H1 (cell line): ENCODE measurements at regions not wholly inside any gene's neighbourhood (a gene's known extent, or its start where the extent isn't known, plus 50 kb on each side); places are given as distances from the start of the nearest gene placed in this dataset.

Experiments used
- CTCF ChIA-PET: fragments of 300-600 bp; sonication (Branson Sonifier 250); formaldehyde crosslinking; loops from one replicate; lab custom pipeline; 2021; ENCODE audit not compliant: partially characterized antibody; lab: Charles Lee
- POLR2A ChIA-PET: fragments of 300-600 bp; sonication (Branson Sonifier 250); formaldehyde crosslinking; loops from one replicate; lab custom pipeline; 2021; ENCODE audit warnings: inconsistent platforms; ENCODE audit not compliant: partially characterized antibody; lab: Charles Lee
- DNase-seq, 2 experiments: peaks; one replicate each; pipeline versions ENCODE4 v3.0.0 to v3.0.0-alpha.2; 2010 to 2022; ENCODE audit warnings: low spot score in 2 of 2, low read depth in 1 of 2, mixed read lengths in 1 of 2
- FAIRE-seq: peaks from 2 replicates; lab custom pipeline; 2011; peaks lifted over from hg19 to GRCh38; lab: Jason Lieb, UNC
- H2AFZ ChIP-seq: 2 replicates; pipeline ENCODE4 v1.8.1; 2012; ENCODE audit warnings: low read length, inconsistent platforms
- H2AK5ac ChIP-seq: 2 replicates; pipeline ENCODE4 v1.6.1; 2013; ENCODE audit warnings: low read depth, low read length
- H2BK120ac ChIP-seq: replicated peaks from 2 replicates; pipeline ENCODE3; 2013; ENCODE audit warnings: low read depth, low read length, inconsistent platforms
- H2BK12ac ChIP-seq: 2 replicates; pipeline ENCODE4 v1.6.1; 2013; ENCODE audit warnings: low read depth, low read length
- H2BK15ac ChIP-seq: 2 replicates; pipeline ENCODE4 v1.6.1; 2013; ENCODE audit warnings: low read length
- H2BK20ac ChIP-seq: 2 replicates; pipeline ENCODE4 v1.6.1; 2013; ENCODE audit warnings: low read length
- H2BK5ac ChIP-seq: 2 replicates; pipeline ENCODE4 v1.6.1; 2013; ENCODE audit warnings: low read depth, low read length
- H3K14ac ChIP-seq: 2 replicates; pipeline ENCODE4 v1.6.1; 2013; ENCODE audit warnings: inconsistent platforms; ENCODE audit not compliant: insufficient read length
- H3K18ac ChIP-seq: 2 replicates; pipeline ENCODE4 v1.6.1; 2013; ENCODE audit warnings: low read length; ENCODE audit errors: extremely low read depth
- H3K23ac ChIP-seq: 2 replicates; pipeline ENCODE4 v1.6.1; 2013; ENCODE audit warnings: inconsistent platforms; ENCODE audit not compliant: insufficient read length
- H3K23me2 ChIP-seq: 2 replicates; pipeline ENCODE4 v1.6.1; 2013; ENCODE audit warnings: low read depth, low read length
- H3K27ac ChIP-seq: 2 replicates; pipeline ENCODE4 v1.6.1; 2011; ENCODE audit warnings: low read depth, low read length, inconsistent platforms
- H3K27me3 ChIP-seq, 4 experiments: replicated peaks in 1 of 4; 1 replicate in 1 of 4; 2 replicates in 3 of 4; pipeline versions ENCODE4 v1.6.1 to v1.8.1; 2011 to 2013; ENCODE audit warnings: low read length in 3 of 4, mild to moderate bottlenecking in 3 of 4, inconsistent platforms in 2 of 4, mixed read lengths in 2 of 4, moderate library complexity in 1 of 4; ENCODE audit not compliant: control insufficient read depth in 3 of 4, insufficient read depth in 3 of 4; ENCODE audit errors: extremely low read depth in 1 of 4
- H3K36me3 ChIP-seq, 4 experiments: 2 replicates each; pipeline versions ENCODE4 v1.6.1 to v1.8.1; 2011 to 2013; ENCODE audit warnings: mild to moderate bottlenecking in 4 of 4, low read length in 3 of 4, moderate library complexity in 2 of 4, control low read depth in 1 of 4, inconsistent platforms in 1 of 4; ENCODE audit not compliant: insufficient read depth in 4 of 4, control insufficient read depth in 2 of 4
- H3K4ac ChIP-seq: replicated peaks from 2 replicates; pipeline ENCODE3; 2013; ENCODE audit warnings: low read length, low read depth, mixed read lengths, inconsistent platforms; ENCODE audit not compliant: insufficient read length
- H3K4me1 ChIP-seq, 4 experiments: replicated peaks in 1 of 4; 1 replicate in 1 of 4; 2 replicates in 3 of 4; pipeline versions ENCODE4 v1.6.1 to v1.8.1; 2011 to 2013; ENCODE audit warnings: low read length in 3 of 4, inconsistent platforms in 2 of 4, mixed read lengths in 1 of 4; ENCODE audit not compliant: insufficient read depth in 4 of 4, control insufficient read depth in 3 of 4
- H3K4me2 ChIP-seq, 2 experiments: 2 replicates each; pipeline versions ENCODE4 v1.6.1 to v1.8.1; 2011 to 2013; ENCODE audit warnings: low read depth in 2 of 2, low read length in 2 of 2, control low read depth in 1 of 2, inconsistent platforms in 1 of 2, mild to moderate bottlenecking in 1 of 2; ENCODE audit not compliant: insufficient read depth in 1 of 2
- H3K4me3 ChIP-seq, 4 experiments: fragments of 200-600, 300-600 bp in 1 of 4; sonication (generic), shearing (Covaris generic), sonication (Bioruptor Twin) in 1 of 4; 2 replicates each; pipeline versions ENCODE4 v1.5.1 to v1.8.1; 2011 to 2016; ENCODE audit warnings: low read length in 4 of 4, low read depth in 3 of 4, control low read depth in 2 of 4, inconsistent platforms in 2 of 4, mild to moderate bottlenecking in 2 of 4, mixed read lengths in 1 of 4, moderate library complexity in 1 of 4; ENCODE audit not compliant: insufficient read depth in 2 of 4; ENCODE audit errors: extremely low read depth in 1 of 4
- H3K56ac ChIP-seq: replicated peaks from 2 replicates; pipeline ENCODE3; 2013; ENCODE audit warnings: low read depth, mild to moderate bottlenecking, mixed read lengths, low read length, inconsistent platforms; ENCODE audit not compliant: insufficient read length
- H3K79me1 ChIP-seq: 2 replicates; pipeline ENCODE4 v1.6.1; 2013; ENCODE audit warnings: low read depth, low read length, control low read depth
- H3K79me2 ChIP-seq, 2 experiments: 2 replicates each; pipeline versions ENCODE4 v1.6.1 to v1.8.1; 2012 to 2013; ENCODE audit warnings: low read length in 2 of 2, mild to moderate bottlenecking in 2 of 2, inconsistent platforms in 1 of 2; ENCODE audit not compliant: insufficient read depth in 2 of 2, control insufficient read depth in 1 of 2
- H3K9ac ChIP-seq, 4 experiments: replicated peaks in 1 of 4; 1 replicate in 1 of 4; 2 replicates in 3 of 4; pipeline versions ENCODE4 v1.6.1 to v1.8.1; 2011 to 2013; ENCODE audit warnings: low read depth in 3 of 4, low read length in 3 of 4, control low read depth in 2 of 4, mild to moderate bottlenecking in 2 of 4, moderate library complexity in 2 of 4, inconsistent platforms in 1 of 4; ENCODE audit errors: extremely low read depth in 1 of 4
- H3K9me3 ChIP-seq, 2 experiments: 2 replicates each; pipeline versions ENCODE4 v1.6.1 to v1.8.1; 2012 to 2013; ENCODE audit warnings: mild to moderate bottlenecking in 2 of 2, moderate library complexity in 2 of 2, control low read depth in 1 of 2, inconsistent platforms in 1 of 2, low read depth in 1 of 2, low read length in 1 of 2, mixed read lengths in 1 of 2; ENCODE audit not compliant: insufficient read depth in 2 of 2
- H4K20me1 ChIP-seq, 2 experiments: replicated peaks in 1 of 2; 2 replicates each; pipeline versions ENCODE3 to v1.8.1; 2011 to 2013; ENCODE audit warnings: inconsistent platforms in 2 of 2, low read length in 2 of 2, mild to moderate bottlenecking in 1 of 2; ENCODE audit not compliant: insufficient read depth in 2 of 2, control insufficient read depth in 1 of 2
- H4K5ac ChIP-seq: 2 replicates; pipeline ENCODE4 v1.6.1; 2013; ENCODE audit warnings: low read length, low read depth, mixed read lengths, inconsistent platforms; ENCODE audit not compliant: insufficient read length
- H4K8ac ChIP-seq: 2 replicates; pipeline ENCODE4 v1.8.0; 2013; ENCODE audit warnings: mild to moderate bottlenecking, moderate library complexity, low read length, inconsistent platforms; ENCODE audit not compliant: insufficient read depth; ENCODE audit errors: extremely low read depth
- H4K91ac ChIP-seq: replicated peaks from 2 replicates; pipeline ENCODE3; 2013; ENCODE audit warnings: low read length, mixed read lengths, inconsistent platforms; ENCODE audit not compliant: insufficient read length
- ATF3 ChIP-seq: IDR thresholded peaks from 2 replicates; pipeline ENCODE4 v1.6.1; 2011; ENCODE audit warnings: low read depth, mild to moderate bottlenecking, low read length; ENCODE audit not compliant: insufficient read depth
- BRCA1 ChIP-seq: IDR thresholded peaks from 2 replicates; pipeline ENCODE4 v1.6.1; 2012; ENCODE audit warnings: low read depth, low read length, improper control_type of control experiment
- CBX5 ChIP-seq: fragments of 300-800, 300-1000 bp; sonication (generic); IDR thresholded peaks from 2 replicates; pipeline ENCODE4 v1.7.1; 2016; ENCODE audit warnings: antibody characterized with exemption, low read length, low read depth
- CBX8 ChIP-seq: fragments of 300-800, 300-1000 bp; sonication (generic); IDR thresholded peaks from 2 replicates; pipeline ENCODE4 v1.7.1; 2016; ENCODE audit warnings: low read depth, low read length, borderline replicate concordance
- CHD1 ChIP-seq: IDR thresholded peaks from 2 replicates; pipeline ENCODE4 v1.6.1; 2012; ENCODE audit warnings: low read depth, low read length, improper control_type of control experiment
- CTBP2 ChIP-seq: IDR thresholded peaks from 2 replicates; pipeline ENCODE4 v1.7.0; 2011; ENCODE audit warnings: borderline replicate concordance, mild to moderate bottlenecking, moderate library complexity, mixed read lengths, low read length; ENCODE audit not compliant: insufficient read depth, insufficient read length
- HDAC2 ChIP-seq, 2 experiments: fragments of 300-600 bp in 1 of 2; sonication (generic) in 1 of 2; IDR thresholded peaks; 2 replicates each; pipeline ENCODE4 v1.6.1; 2011 to 2012; ENCODE audit warnings: low read depth in 2 of 2, low read length in 2 of 2, mild to moderate bottlenecking in 2 of 2, moderate library complexity in 2 of 2, borderline replicate concordance in 1 of 2, inconsistent platforms in 1 of 2
- MAX ChIP-seq: IDR thresholded peaks from 2 replicates; pipeline ENCODE4 v1.6.1; 2012; ENCODE audit warnings: inconsistent platforms
- NRF1 ChIP-seq: IDR thresholded peaks from 2 replicates; pipeline ENCODE4 v1.6.1; 2011; ENCODE audit warnings: mild to moderate bottlenecking, low read depth, low read length, improper control_type of control experiment
- PHF8 ChIP-seq: fragments of 200-600 bp; sonication (generic); conservative IDR thresholded peaks from 2 replicates; pipeline ENCODE4 v1.7.1; 2012; ENCODE audit warnings: low read depth, mild to moderate bottlenecking, inconsistent platforms, low read length, moderate library complexity
- RXRA ChIP-seq: IDR thresholded peaks from 2 replicates; pipeline ENCODE4 v1.6.1; 2011; ENCODE audit warnings: low read depth, mild to moderate bottlenecking, low read length, moderate library complexity; ENCODE audit not compliant: insufficient read depth
- SAP30 ChIP-seq: fragments of 300-600 bp; sonication (generic); IDR thresholded peaks from 2 replicates; pipeline ENCODE4 v1.7.1; 2012; ENCODE audit warnings: low read length, moderate library complexity, mild to moderate bottlenecking, inconsistent platforms; ENCODE audit not compliant: insufficient read depth, insufficient replicate concordance
- SP4 ChIP-seq: IDR thresholded peaks from 2 replicates; pipeline ENCODE4 v1.6.1; 2012; ENCODE audit warnings: low read length, inconsistent platforms
- TBP ChIP-seq: IDR thresholded peaks from 2 replicates; pipeline ENCODE4 v1.6.1; 2011; ENCODE audit warnings: low read depth, low read length, improper control_type of control experiment
- WGBS, 2 experiments: shearing (Covaris generic) in 1 of 2; methylation state at CpG; one replicate each; pipeline versions ENCODE4 v1.1.6 to v1.1.7; 2013 to 2015; ENCODE audit warnings: low lambda C conversion rate in 2 of 2, mixed read lengths in 2 of 2, inconsistent platforms in 1 of 2, low coverage in 1 of 2, missing lambda C conversion rate in 1 of 2; ENCODE audit not compliant: insufficient replicate concordance in 2 of 2, insufficient coverage in 1 of 2, insufficient read length in 1 of 2; ENCODE audit errors: extremely low coverage in 1 of 2, missing lambda C conversion rate in 1 of 2; 5-methylcytosine and 5-hydroxymethylcytosine counted together

DNA sequence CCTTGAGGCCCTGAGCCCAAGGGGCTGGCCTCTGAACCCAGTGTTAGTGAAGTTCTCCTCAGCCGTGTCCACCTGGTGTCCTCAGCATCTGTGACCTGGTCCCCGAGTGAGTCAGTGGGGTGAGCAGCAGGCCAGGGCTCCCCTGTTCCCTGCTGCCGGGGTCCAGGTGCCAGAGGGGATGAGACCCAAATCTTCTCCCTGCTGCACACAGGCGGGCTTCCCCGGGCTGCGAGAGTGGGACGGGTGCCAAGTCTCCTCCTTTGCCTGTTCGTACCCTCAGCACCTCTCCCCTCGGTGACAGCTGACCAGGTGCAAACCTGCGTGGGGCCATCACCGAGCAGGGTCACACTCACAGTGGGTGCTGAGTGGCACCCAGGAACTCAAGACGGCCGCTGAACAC is 514.5 kb downstream of the TBC1D22A start:
- Histone ChIP-seq H3K79me1 (no peaks in the 10 kb centered on the region), H4K91ac (no peak overlapping the region), H3K27me3 (no peaks in the 10 kb centered on the region), H3K18ac (no peak overlapping the region), H3K9me3 (peaks cover 80 to 91% of the 10 kb centered on the region in 2 experiments), H4K5ac (no peak overlapping the region), H3K36me3 (no peaks in the 10 kb centered on the region), H3K4me3 (no peak overlapping the region), H3K79me2 (no peaks in the 10 kb centered on the region), H2AFZ (no peak overlapping the region), H2BK12ac (no peak overlapping the region), H3K4me2 (no peak overlapping the region), H2BK120ac (no peak overlapping the region), H3K9ac (no peak overlapping the region), H4K8ac (no peak overlapping the region), H3K56ac (no peak overlapping the region), H3K14ac (no peak overlapping the region), H3K4ac (no peak overlapping the region), H4K20me1 (no peaks in the 10 kb centered on the region), H2AK5ac (no peak overlapping the region), H3K23me2 (no peaks in the 10 kb centered on the region), H2BK20ac (no peak overlapping the region), H2BK15ac (no peak overlapping the region), H3K27ac (no peak overlapping the region), H3K23ac (no peak overlapping the region), H3K4me1 (no peaks in the 10 kb centered on the region), H2BK5ac (no peak overlapping the region)
- ChIA-PET POLR2A (no interaction called here), CTCF (interaction anchor here (1.2 kb wide), 1 partner anchor 12 kb away, joined by 3 read pairs; no protein-coding TSS in a partner anchor)
- no peak for TF ChIP-seq CHD1
- TF ChIP-seq RXRA: no peak
- TF ChIP-seq NRF1: no peak
- TF ChIP-seq HDAC2 (IDR thresholded peaks at IDR 0.05; ENCODE audit: borderline replicate concordance in 1 of 2, low read depth in 2 of 2, low read length in 2 of 2): no peak
- no peak for TF ChIP-seq CTBP2
- TF ChIP-seq CBX5: no peak
- TF ChIP-seq MAX: no peak
- TF ChIP-seq TBP: no peak
- TF ChIP-seq SAP30: no peak
- TF ChIP-seq PHF8: no peak
- TF ChIP-seq SP4: no peak
- TF ChIP-seq CBX8: no peak
- TF ChIP-seq BRCA1: no peak
- TF ChIP-seq ATF3: no peak
- DNase-seq: no peak
- FAIRE-seq: no peak
- WGBS, 2 experiments: 82% methylated on average over 13 of the region's 13 CpGs; no CpG with 5 or more reads in 1 of the 2 experiments
